CD4-positive, alpha-beta T cell treated with Interleukin-10 for 1 hour (primary cell): ENCODE measurements at regions not wholly inside any gene's neighbourhood (a gene's known extent, or its start where the extent isn't known, plus 50 kb on each side); places are given as distances from the start of the nearest gene placed in this dataset.

Experiments used
- DNase-seq: peaks from one replicate; pipeline ENCODE4 v3.0.0-alpha.2; 2020

DNA sequence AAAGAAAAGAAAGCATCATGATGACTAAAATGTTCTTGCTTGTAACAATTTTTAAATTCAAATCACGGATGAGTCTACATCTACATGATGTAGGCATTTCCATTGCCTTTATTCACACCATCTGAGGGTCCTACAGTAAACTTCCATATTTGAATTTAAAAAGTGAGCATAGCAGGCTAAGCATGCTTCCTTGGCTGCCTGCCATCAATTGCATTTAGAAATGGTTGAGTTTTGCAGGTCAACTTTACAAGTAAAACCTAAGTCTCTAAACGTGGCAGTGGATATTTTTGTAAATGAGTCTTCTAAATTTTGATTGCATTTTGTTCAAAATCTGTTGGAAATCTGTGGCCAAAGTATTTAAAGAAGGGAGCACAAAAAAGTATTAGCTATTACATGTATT, 136.5 kb upstream of the PTCH1 start:
- no peak for DNase-seq

GRCh38 chr9:95650720-95651119, 133.9 kb upstream of the PTCH1 start:
- no peak for DNase-seq

DNA sequence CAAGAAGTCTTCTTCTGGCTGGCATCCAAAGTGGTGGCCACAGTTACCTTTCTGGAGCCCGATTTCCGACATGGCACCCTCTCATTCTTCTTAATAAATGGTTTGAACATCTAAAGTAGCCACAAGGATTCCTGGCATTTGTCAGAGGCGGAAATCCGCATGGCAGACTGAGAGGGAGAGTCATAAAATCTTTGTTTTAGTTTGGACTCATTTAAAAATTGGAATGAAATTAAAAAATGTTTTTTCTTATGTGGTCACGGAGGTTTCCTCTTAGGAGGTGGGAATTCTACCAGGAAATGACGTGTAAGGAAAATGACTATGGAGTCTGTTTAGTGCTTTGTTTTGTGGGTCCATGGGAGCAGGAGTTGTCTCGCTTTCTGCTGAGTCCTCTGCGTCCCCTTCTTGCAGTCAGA, 133.0 kb upstream of the PTCH1 start:
- no peak for DNase-seq

- DNase-seq: no peak
Observed at GRCh38 chr9:95648225-95648624, 131.5 kb upstream of the PTCH1 start.

- DNase-seq: no peak
Observed at GRCh38 chr9:95645992-95646391, 129.2 kb upstream of the PTCH1 start.

- DNase-seq: no peak
Observed at GRCh38 chr9:95645579-95645978, 128.8 kb upstream of the PTCH1 start.

- no peak for DNase-seq
Observed at GRCh38 chr9:95644377-95644776, 127.6 kb upstream of the PTCH1 start.

DNA sequence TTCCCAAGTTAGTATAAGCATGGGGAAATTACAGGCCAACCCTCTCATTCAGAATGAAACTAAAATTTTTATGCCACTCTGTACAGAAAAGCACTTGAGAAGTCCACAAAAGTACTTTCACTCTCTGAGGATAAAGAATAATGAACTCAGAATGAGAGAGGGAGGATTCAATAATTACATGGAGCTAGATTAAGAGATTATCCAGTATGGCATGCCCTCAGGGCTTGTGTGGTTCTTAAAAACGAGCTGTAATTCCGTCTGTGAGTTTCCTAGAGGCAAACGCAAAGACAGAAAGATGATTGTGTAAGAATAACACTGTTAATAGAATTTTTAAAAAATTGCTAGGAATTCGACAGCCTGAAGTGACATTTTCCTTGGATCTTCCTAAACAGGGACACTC, 126.8 kb upstream of the PTCH1 start:
- no peak for DNase-seq

GRCh38 chr9:95642189-95642588, 125.4 kb upstream of the PTCH1 start:
- DNase-seq: no peak

GRCh38 chr9:95641586-95641985, 124.8 kb upstream of the PTCH1 start:
- no peak for DNase-seq

DNA sequence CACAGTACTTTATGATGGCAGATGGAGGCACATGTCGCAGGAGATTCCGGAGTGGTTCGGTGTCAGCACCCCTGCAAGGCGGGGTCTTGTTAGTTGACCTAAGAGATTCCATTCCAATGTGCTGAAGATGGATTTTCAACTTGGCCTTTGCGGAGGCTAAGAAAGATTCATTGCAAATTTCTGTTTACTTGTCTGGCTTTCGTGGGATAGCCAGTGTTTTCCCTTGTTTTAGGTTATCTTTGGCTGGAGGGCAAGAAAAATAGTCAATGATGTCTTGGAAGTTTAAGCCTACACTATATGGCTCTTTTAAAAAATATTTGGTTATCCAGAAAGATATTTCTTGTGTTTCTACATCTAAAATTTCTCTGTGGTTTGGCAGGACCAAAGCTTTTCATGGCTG, 123.6 kb upstream of the PTCH1 start:
- no peak for DNase-seq

- no peak for DNase-seq
Observed at GRCh38 chr9:95635986-95636671, 119.4 kb upstream of the PTCH1 start.

- no peak for DNase-seq
Observed at GRCh38 chr9:95634536-95634935, 117.8 kb upstream of the PTCH1 start.

- DNase-seq: no peak
Observed at GRCh38 chr9:95634114-95634513, 117.3 kb upstream of the PTCH1 start.

DNA sequence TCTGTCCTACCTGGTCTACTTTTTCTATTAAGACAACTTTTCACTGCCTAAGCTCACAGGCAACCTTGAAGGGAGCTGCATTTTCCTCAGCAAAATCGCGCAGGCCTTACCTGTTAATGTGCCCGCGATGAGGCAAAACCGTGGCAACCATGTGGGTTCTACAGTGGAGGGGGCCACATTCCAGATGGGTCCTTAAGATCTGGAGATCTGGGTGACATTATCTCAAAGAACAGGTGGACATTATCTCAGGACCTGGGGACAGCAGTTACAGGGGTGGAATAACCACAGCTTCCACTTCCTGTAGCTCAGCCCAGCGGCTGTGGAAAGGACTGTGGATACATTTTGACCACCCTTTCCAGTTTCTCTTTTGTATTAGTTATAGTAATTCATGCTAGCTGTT, 112.8 kb upstream of the PTCH1 start:
- DNase-seq: no peak

GRCh38 chr9:95627802-95628201, 111.0 kb upstream of the PTCH1 start:
- no peak for DNase-seq

GRCh38 chr9:95626885-95627558, 110.3 kb upstream of the PTCH1 start:
- DNase-seq: peak; percentile 26

DNA sequence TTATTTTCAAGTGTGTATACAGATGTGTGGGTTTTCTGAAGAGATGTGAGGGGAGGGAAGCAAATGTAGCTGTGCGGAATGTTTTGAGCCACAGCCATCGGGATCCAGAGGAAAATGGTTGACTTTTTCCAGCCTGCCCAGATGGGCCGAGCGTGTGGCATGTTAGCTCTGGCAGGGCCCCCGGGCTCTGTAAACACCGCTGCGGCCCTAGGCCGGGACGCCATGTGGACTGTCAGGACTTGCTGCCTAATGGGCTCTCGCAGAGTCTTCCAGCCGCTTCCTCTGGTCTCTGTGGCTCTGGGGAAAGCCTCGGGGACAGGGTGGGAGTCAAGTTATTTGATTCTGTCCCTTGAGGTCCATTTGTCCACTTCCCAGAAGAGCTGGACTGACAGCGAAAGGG, 109.6 kb upstream of the PTCH1 start:
- DNase-seq: no peak

GRCh38 chr9:95623640-95624039, 106.9 kb upstream of the PTCH1 start:
- DNase-seq: no peak

DNA sequence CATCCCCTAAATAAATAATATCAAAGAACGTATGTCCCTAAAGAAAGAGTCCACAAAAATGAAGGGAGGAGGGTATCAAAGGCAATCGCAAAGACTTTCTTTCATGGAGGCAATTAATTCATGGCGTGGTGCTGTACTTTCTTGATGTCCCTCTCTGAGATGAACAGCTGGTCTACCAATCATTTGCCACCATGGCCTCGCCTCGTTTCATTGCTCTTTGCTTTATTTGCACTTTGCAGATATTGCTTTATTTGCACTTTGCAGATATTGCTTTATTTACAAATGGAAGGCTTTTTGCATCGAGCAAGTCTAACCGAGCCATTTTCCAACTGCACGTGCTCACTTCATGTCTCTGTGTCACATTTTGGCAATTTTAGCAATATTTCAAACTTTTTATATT, 104.0 kb upstream of the PTCH1 start:
- DNase-seq: no peak

- no peak for DNase-seq
Observed at GRCh38 chr9:95620314-95620713, 103.5 kb upstream of the PTCH1 start.

DNA sequence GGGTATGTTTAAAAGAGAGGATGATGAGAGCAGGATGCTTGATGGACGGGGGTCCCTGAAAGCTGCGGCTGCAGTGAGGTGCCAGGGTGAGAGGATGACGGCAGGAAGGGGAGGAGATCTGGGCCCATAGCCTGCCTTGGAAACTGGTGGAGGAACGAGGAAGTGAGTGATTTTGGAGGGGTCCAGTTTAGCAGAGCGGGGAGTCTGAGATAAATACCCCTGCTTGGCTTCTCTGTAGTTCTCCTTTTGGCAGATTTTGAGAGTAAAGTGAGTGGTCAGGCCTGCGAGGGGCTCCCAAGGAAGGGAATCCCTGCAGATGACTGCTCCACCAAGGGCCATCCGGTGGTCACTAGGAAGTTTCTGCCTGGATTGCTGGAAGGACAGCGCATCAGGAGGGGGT, 98.5 kb upstream of the PTCH1 start:
- no peak for DNase-seq

DNA sequence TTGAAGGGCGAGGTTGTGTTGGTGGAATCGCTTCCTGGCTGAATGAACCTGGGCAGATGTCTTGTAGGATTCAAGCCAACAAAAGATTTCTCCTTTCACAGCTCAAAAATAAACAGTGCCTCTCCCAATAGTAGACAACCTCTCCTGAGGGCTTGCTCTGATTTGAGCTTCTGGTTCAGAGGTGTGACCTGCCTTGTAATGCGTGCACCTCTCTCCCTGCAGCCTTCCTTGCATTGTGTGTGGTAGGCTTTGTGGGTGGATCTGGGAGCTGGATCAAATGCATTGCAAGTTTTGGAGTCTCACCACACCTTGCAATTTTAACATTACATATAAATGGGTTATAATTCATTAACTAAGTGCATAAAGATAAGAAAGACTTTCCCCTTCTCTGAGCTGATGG, 96.9 kb upstream of the PTCH1 start:
- no peak for DNase-seq

DNA sequence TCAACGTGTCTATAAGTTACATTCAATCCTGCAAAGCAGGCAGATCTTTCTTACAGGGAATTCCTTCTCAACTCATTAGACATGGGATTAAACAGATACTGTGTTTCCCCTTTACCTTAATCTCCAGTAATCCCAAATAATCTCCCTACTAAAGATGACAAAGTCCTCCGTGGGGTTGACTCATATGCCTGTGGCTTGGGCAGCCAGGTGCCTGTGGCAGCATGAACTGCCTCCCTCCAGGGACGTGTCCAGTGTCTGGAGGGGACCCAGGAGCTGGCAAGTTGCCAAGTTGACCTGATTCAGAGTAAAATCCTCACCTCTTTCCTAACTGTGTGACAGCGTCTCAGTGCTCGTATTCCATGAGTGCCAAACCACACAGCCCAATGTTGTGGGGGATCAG, 94.6 kb upstream of the PTCH1 start:
- DNase-seq: no peak
